Spleen (tissue), 11 donors: ENCODE measurements at regions not wholly inside any gene's neighbourhood (a gene's known extent, or its start where the extent isn't known, plus 50 kb on each side); places are given as distances from the start of the nearest gene placed in this dataset.

Experiments
- DNase-seq: peaks from one replicate; pipeline ENCODE4 v3.0.0-alpha.2; 2020
- H3K27ac ChIP-seq, 8 donors: fragments of 200-600 bp; sonication (generic) in 7 of 8; 1 replicate in 4 of 8; 2 replicates in 4 of 8; pipeline versions ENCODE4 v1.5.0 to v1.8.0; 2016 to 2021; ENCODE audit warnings: inconsistent platforms in 4 of 8, mild to moderate bottlenecking in 4 of 8, moderate library complexity in 1 of 8
- H3K27me3 ChIP-seq, 7 donors: fragments of 200-600 bp; sonication (generic) in 6 of 7; replicated peaks in 1 of 7; 1 replicate in 4 of 7; 2 replicates in 3 of 7; pipeline versions ENCODE4 v1.5.0 to v1.8.0; 2016 to 2021; ENCODE audit warnings: inconsistent platforms in 3 of 7, mild to moderate bottlenecking in 1 of 7
- H3K36me3 ChIP-seq, 6 donors: fragments of 200-600 bp; sonication (generic) in 5 of 6; 1 replicate in 4 of 6; 2 replicates in 2 of 6; pipeline versions ENCODE4 v1.5.0 to v1.8.0; 2016 to 2021; ENCODE audit warnings: inconsistent platforms in 2 of 6
- H3K4me1 ChIP-seq, 6 donors: fragments of 200-600 bp; sonication (generic) in 5 of 6; 1 replicate in 3 of 6; 2 replicates in 3 of 6; pipeline versions ENCODE4 v1.5.0 to v1.8.0; 2016 to 2021; ENCODE audit warnings: inconsistent platforms in 3 of 6
- H3K4me3 ChIP-seq, 8 donors: fragments of 200-600 bp; sonication (generic) in 7 of 8; 1 replicate in 4 of 8; 2 replicates in 4 of 8; pipeline versions ENCODE4 v1.5.0 to v1.8.0; 2016 to 2021; ENCODE audit warnings: inconsistent platforms in 4 of 8, mild to moderate bottlenecking in 4 of 8, moderate library complexity in 2 of 8
- H3K9me3 ChIP-seq, 8 donors: fragments of 200-600 bp; sonication (generic) in 7 of 8; 1 replicate in 4 of 8; 2 replicates in 4 of 8; pipeline versions ENCODE4 v1.5.0 to v1.8.0; 2016 to 2021; ENCODE audit warnings: inconsistent platforms in 4 of 8
- CTCF ChIP-seq, 11 experiments: fragments of 200-600 bp in 7 of 11; fragments of 450-650 bp in 4 of 11; sonication (generic) in 4 of 11; IDR thresholded peaks in 8 of 11; conservative IDR thresholded peaks in 3 of 11; 1 replicate in 7 of 11; 2 replicates in 4 of 11; pipeline versions ENCODE4 v1.4.0 to v1.8.0; 2016 to 2021; ENCODE audit warnings: antibody characterized with exemption in 11 of 11, inconsistent platforms in 4 of 11, mild to moderate bottlenecking in 1 of 11
- POLR2A ChIP-seq, 3 donors: fragments of 450-650 bp; IDR thresholded peaks; one replicate each; pipeline ENCODE4 v1.5.1; 2017; ENCODE audit warnings: antibody characterized with exemption in 3 of 3, mild to moderate bottlenecking in 1 of 3
- POLR2AphosphoS5 ChIP-seq, 3 donors: sonication (generic); formaldehyde crosslinking; IDR thresholded peaks; one replicate each; pipeline ENCODE4 v1.5.1; 2017; ENCODE audit warnings: antibody characterized with exemption in 3 of 3
- WGBS, 5 donors: extraction: QIAGEN DNeasy Blood & Tissue Kit in 3 of 5; methylation state at CpG; one replicate each; pipeline versions ENCODE4 v1.1.5 to v1.1.7; 2013 to 2018; 5-methylcytosine and 5-hydroxymethylcytosine counted together
- intact Hi-C: fragments of 100-400 bp; cut with DNase I; formaldehyde crosslinking; loops from one replicate; pipeline ENCODE4 v1.15.0; 2023; ENCODE audit warnings: low total_unique reads
- donor health status: healthy with polysubstance abuse.
- donor health status: DM: no; HTN: no; CAD: no; lungs with moderate emphysema.
- donor health status: DM: no; HTN: no; CAD: no.
- donor health status: Bipolar disorder and iron deficiency.
- donor health status: healthy.
- donor health status: DM: no; HTN: no; CAD: no.
- donor health status: DM: yes; HTN: yes; CAD: no.

- Histone ChIP-seq H3K36me3 (no peaks in the 10 kb centered on the region), H3K4me1 (no peaks in the 10 kb centered on the region), H3K4me3 (no peak overlapping the region), H3K27me3 (no peaks in the 10 kb centered on the region), H3K9me3 (no peaks in the 10 kb centered on the region), H3K27ac (no peak overlapping the region)
- WGBS, 5 donors, result 47 to 57% (median 51%) methylated on average over 3 of the region's 3 CpGs
- intact Hi-C loops, result no loop called here
- no peak for TF ChIP-seq POLR2A (IDR thresholded peaks at IDR 0.05)
- no peak for TF ChIP-seq CTCF (IDR thresholded peaks at IDR 0.05 in 8 of 11, conservative IDR thresholded peaks at IDR 0.05 in 3 of 11)
- no peak for TF ChIP-seq POLR2AphosphoS5 (IDR thresholded peaks at IDR 0.05)
- DNase-seq, result no peak
Measured at GRCh38 chr9:106419829-106420228, 443.1 kb upstream of the ZNF462 start.

- DNase-seq, result no peak
Measured at GRCh38 chr9:106420511-106420944, 442.4 kb upstream of the ZNF462 start.

GRCh38 chr9:106421772-106422171 is 441.2 kb upstream of the ZNF462 start:
- no peak for TF ChIP-seq POLR2AphosphoS5 (IDR thresholded peaks at IDR 0.05)
- TF ChIP-seq POLR2A (IDR thresholded peaks at IDR 0.05), result no peak
- no peak for TF ChIP-seq CTCF (IDR thresholded peaks at IDR 0.05 in 8 of 11, conservative IDR thresholded peaks at IDR 0.05 in 3 of 11)
- Histone ChIP-seq H3K36me3 (no peaks in the 10 kb centered on the region), H3K9me3 (no peaks in the 10 kb centered on the region), H3K27ac (no peak overlapping the region), H3K4me1 (no peaks in the 10 kb centered on the region), H3K27me3 (no peaks in the 10 kb centered on the region), H3K4me3 (no peak overlapping the region)
- DNase-seq, result no peak
- intact Hi-C loops, result no loop called here
- WGBS, 5 donors, result 63 to 85% (median 67%) methylated on average over 3 of the region's 3 CpGs

More at GRCh38 chr9:106420511-106420944, 442.4 kb upstream of the ZNF462 start:
- 7 to 29% (median 14%) methylated on average over 4 of the region's 4 CpGs for WGBS, 5 donors
- Histone ChIP-seq H3K4me1 (no peaks in the 10 kb centered on the region), H3K9me3 (no peaks in the 10 kb centered on the region), H3K4me3 (no peak overlapping the region), H3K36me3 (no peaks in the 10 kb centered on the region), H3K27ac (no peak overlapping the region), H3K27me3 (no peaks in the 10 kb centered on the region)
- TF ChIP-seq POLR2A (IDR thresholded peaks at IDR 0.05), result no peak
- no peak for TF ChIP-seq POLR2AphosphoS5 (IDR thresholded peaks at IDR 0.05)
- TF ChIP-seq CTCF (IDR thresholded peaks at IDR 0.05 in 8 of 11, conservative IDR thresholded peaks at IDR 0.05 in 3 of 11), result no peak
- intact Hi-C loops, result no loop called here

- H3K9me3 ChIP-seq, result no peaks in the 10 kb centered on the region
- no peak overlapping the region for H3K27ac ChIP-seq
- TF ChIP-seq CTCF (IDR thresholded peaks at IDR 0.05 in 8 of 11, conservative IDR thresholded peaks at IDR 0.05 in 3 of 11) (no peak), POLR2A (IDR thresholded peaks at IDR 0.05) (no peak), POLR2AphosphoS5 (IDR thresholded peaks at IDR 0.05) (no peak)
- 80 to 96% (median 84%) methylated on average over 2 of the region's 2 CpGs for WGBS, 5 donors
- H3K36me3 ChIP-seq, result no peaks in the 10 kb centered on the region
- H3K27me3 ChIP-seq, result peaks cover 0 to 3% (median 0%) of the 10 kb centered on the region in 7 donors
- no peaks in the 10 kb centered on the region for H3K4me1 ChIP-seq
- intact Hi-C loops, result no loop called here
- no peak for DNase-seq
- no peak overlapping the region for H3K4me3 ChIP-seq
Measured at GRCh38 chr9:106423575-106423974, 439.4 kb upstream of the ZNF462 start.
